Stomach (tissue), 4 donors: ENCODE measurements at regions not wholly inside any gene's neighbourhood (a gene's known extent, or its start where the extent isn't known, plus 50 kb on each side); places are given as distances from the start of the nearest gene placed in this dataset.

Experiments used
- CTCF ChIP-seq, 7 experiments: fragments of 450-650 bp in 4 of 7; fragments of 200-600 bp in 3 of 7; sonication (generic) in 3 of 7; IDR thresholded peaks; one replicate each; pipeline ENCODE4 v1.5.1; 2016 to 2019; ENCODE audit warnings: antibody characterized with exemption in 7 of 7, control low read depth in 2 of 7, mild to moderate bottlenecking in 1 of 7
- EP300 ChIP-seq: sonication (generic); formaldehyde crosslinking; IDR thresholded peaks from one replicate; pipeline ENCODE4 v1.6.1; 2017; ENCODE audit warnings: antibody characterized with exemption
- POLR2A ChIP-seq, 4 donors: fragments of 450-650 bp; IDR thresholded peaks; one replicate each; pipeline ENCODE4 v1.6.1; 2016; ENCODE audit warnings: antibody characterized with exemption in 4 of 4, control low read depth in 2 of 4, mild to moderate bottlenecking in 1 of 4, moderate library complexity in 1 of 4
- POLR2AphosphoS5 ChIP-seq, 3 donors: sonication (generic); formaldehyde crosslinking; IDR thresholded peaks; one replicate each; pipeline ENCODE4 v1.6.1; 2016; ENCODE audit warnings: antibody characterized with exemption in 3 of 3

DNA sequence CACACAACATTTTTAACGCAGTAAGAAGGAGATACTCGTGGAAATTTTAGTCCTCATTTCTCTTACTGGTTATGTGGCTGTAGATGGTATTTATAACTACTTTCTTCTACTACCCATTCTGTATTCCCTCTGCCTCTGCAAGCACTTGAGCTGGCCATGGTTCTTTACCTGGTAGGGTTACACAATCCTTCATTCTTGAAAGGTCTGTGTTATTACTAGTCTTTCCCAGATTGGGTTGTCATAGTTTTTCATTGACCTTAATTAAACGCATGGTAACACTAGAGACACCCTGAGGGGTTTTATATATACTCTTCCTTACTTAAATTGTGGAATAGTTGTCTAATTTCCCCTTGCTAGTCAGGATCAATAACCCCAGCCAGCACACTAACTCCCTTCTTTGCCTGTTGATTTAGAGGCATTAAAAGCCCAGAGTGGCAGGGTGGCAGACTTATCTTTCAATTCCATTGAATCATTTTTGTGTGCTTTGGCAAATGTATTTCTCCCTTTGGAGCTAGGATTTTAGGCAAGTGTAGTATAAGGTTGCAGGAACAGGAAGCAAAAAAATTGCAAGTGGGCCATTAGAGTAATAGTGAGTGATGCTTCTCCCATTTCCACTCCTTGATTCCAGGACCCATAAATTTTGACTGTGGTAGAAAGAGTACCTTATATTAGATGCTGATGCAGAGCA lies 113.6 kb upstream of the EMCN start:
- TF ChIP-seq CTCF (IDR thresholded peaks at IDR 0.05) (no peak), POLR2AphosphoS5 (IDR thresholded peaks at IDR 0.05) (no peak), POLR2A (IDR thresholded peaks at IDR 0.05) (no peak), EP300 (no peak)
